Central memory CD8-positive, alpha-beta T cell (primary cell): ENCODE measurements at regions not wholly inside any gene's neighbourhood (a gene's known extent, or its start where the extent isn't known, plus 50 kb on each side); places are given as distances from the start of the nearest gene placed in this dataset.

Source experiments
- ATAC-seq: fragments of 150-1000 bp; cut with Tn5 transposase; replicated peaks from 2 replicates; pipeline ENCODE4 v1.10.0; 2022; ENCODE audit warnings: mild to moderate bottlenecking, moderate FRiP score, moderate number of reproducible peaks; ENCODE audit not compliant: poor library complexity, severe bottlenecking; ENCODE audit errors: extremely low read depth
- DNase-seq, 2 donors: peaks; one replicate each; pipeline ENCODE4 v3.0.0; 2021; ENCODE audit warnings: low spot score in 2 of 2
- H3K27ac Mint-ChIP-seq: one replicate; pipeline ENCODE4 v1.8.0; 2022; ENCODE audit warnings: low read depth, mild to moderate bottlenecking, moderate library complexity, mixed read lengths
- H3K27me3 Mint-ChIP-seq: one replicate; pipeline ENCODE4 v1.8.0; 2022; ENCODE audit warnings: mixed read lengths
- H3K36me3 Mint-ChIP-seq: one replicate; pipeline ENCODE4 v1.8.0; 2022; ENCODE audit warnings: mild to moderate bottlenecking, moderate library complexity, mixed read lengths; ENCODE audit not compliant: insufficient read depth
- H3K4me1 Mint-ChIP-seq: one replicate; pipeline ENCODE4 v1.8.0; 2022; ENCODE audit warnings: mixed read lengths
- H3K4me3 Mint-ChIP-seq: one replicate; pipeline ENCODE4 v1.8.0; 2022; ENCODE audit warnings: mild to moderate bottlenecking, moderate library complexity, mixed read lengths
- H3K9me3 Mint-ChIP-seq: one replicate; pipeline ENCODE4 v1.8.0; 2022; ENCODE audit warnings: mixed read lengths

GRCh38 chr4:36900446-36900987 lies 344.0 kb upstream of the NWD2 start:
- Mint-ChIP-seq H3K4me1 (no peaks in the 10 kb centered on the region), H3K4me3 (no peak overlapping the region), H3K27me3 (no peaks in the 10 kb centered on the region), H3K9me3 (peaks cover 5% of the 10 kb centered on the region), H3K27ac (no peak overlapping the region), H3K36me3 (no peaks in the 10 kb centered on the region)
- DNase-seq (no peak), ATAC-seq (no peak)

DNA sequence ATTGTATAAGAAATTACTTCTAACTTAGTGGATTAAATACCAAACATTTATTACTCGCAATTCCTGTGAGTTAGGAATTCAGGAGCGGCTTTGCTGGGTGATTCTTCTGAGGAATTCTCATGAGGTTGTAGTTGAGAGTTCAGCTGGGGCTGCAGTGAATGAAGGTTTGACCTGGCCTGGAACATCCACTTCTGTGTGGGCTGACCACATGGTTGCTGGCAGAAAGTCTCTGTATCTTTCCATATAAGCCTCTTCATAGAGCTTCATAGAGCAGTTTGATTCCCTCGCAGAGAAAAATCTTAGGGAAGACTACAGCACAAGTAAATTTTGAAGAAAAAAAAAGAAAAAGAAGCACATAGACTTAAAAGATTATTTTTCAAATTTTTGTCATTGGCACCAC lies 339.7 kb upstream of the NWD2 start:
- ATAC-seq, result no peak
- no peaks in the 10 kb centered on the region for H3K36me3 Mint-ChIP-seq
- H3K9me3 Mint-ChIP-seq, result peaks cover 13% of the 10 kb centered on the region
- no peaks in the 10 kb centered on the region for H3K27me3 Mint-ChIP-seq
- DNase-seq, result no peak
- no peak overlapping the region for H3K4me3 Mint-ChIP-seq
- H3K4me1 Mint-ChIP-seq, result no peaks in the 10 kb centered on the region
- H3K27ac Mint-ChIP-seq, result no peak overlapping the region

DNA sequence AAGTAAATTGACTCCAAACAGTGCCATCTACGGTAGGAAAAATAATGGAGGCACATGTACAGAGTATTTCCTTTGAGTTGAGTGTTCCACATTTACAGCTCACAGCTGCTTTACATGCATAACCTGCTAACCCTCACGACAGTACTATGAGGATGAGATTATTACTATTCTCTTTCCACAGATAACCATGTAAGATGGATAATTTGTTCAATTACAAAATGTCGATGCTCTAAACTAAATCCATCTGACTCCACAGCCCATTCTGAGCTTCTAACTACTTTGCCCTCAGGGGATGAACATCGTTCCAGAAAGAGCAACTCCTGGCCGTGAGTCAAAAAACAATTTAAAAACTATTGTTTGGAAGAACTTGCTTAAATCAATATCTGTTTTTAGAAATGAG lies 330.4 kb upstream of the NWD2 start:
- Mint-ChIP-seq H3K4me1 (no peaks in the 10 kb centered on the region), H3K27ac (no peak overlapping the region), H3K4me3 (no peak overlapping the region), H3K27me3 (no peaks in the 10 kb centered on the region), H3K9me3 (no peaks in the 10 kb centered on the region), H3K36me3 (no peaks in the 10 kb centered on the region)
- ATAC-seq, result no peak
- no peak for DNase-seq

- DNase-seq, result no peak
- Mint-ChIP-seq H3K9me3 (no peaks in the 10 kb centered on the region), H3K4me1 (no peaks in the 10 kb centered on the region), H3K4me3 (no peak overlapping the region), H3K36me3 (no peaks in the 10 kb centered on the region), H3K27me3 (no peaks in the 10 kb centered on the region), H3K27ac (no peak overlapping the region)
- no peak for ATAC-seq
Measured at GRCh38 chr4:36915717-36916116, 328.8 kb upstream of the NWD2 start.

- Mint-ChIP-seq H3K4me1 (no peaks in the 10 kb centered on the region), H3K27ac (no peak overlapping the region), H3K9me3 (no peaks in the 10 kb centered on the region), H3K4me3 (no peak overlapping the region), H3K27me3 (no peaks in the 10 kb centered on the region), H3K36me3 (no peaks in the 10 kb centered on the region)
- ATAC-seq (no peak), DNase-seq (no peak)
Measured at GRCh38 chr4:36917413-36917812, 327.1 kb upstream of the NWD2 start.

GRCh38 chr4:36919721-36920120 lies 324.8 kb upstream of the NWD2 start:
- Mint-ChIP-seq H3K4me3 (no peak overlapping the region), H3K4me1 (no peaks in the 10 kb centered on the region), H3K27ac (no peak overlapping the region), H3K27me3 (no peaks in the 10 kb centered on the region), H3K36me3 (no peaks in the 10 kb centered on the region), H3K9me3 (no peaks in the 10 kb centered on the region)
- ATAC-seq (no peak), DNase-seq (no peak)

- no peak overlapping the region for H3K4me3 Mint-ChIP-seq
Measured at GRCh38 chr4:36921476-36922216, 322.9 kb upstream of the NWD2 start.

GRCh38 chr4:36930562-36931111 lies 313.9 kb upstream of the NWD2 start:
- Mint-ChIP-seq H3K4me3 (no peak overlapping the region), H3K4me1 (no peaks in the 10 kb centered on the region), H3K36me3 (peaks cover 3% of the 10 kb centered on the region), H3K9me3 (peaks cover 10% of the 10 kb centered on the region), H3K27ac (no peak overlapping the region), H3K27me3 (no peaks in the 10 kb centered on the region)
- no peak for DNase-seq
- no peak for ATAC-seq

More at GRCh38 chr4:36921476-36922216, 322.9 kb upstream of the NWD2 start:
- Mint-ChIP-seq H3K27me3 (no peaks in the 10 kb centered on the region), H3K36me3 (peaks cover 2% of the 10 kb centered on the region), H3K9me3 (no peaks in the 10 kb centered on the region), H3K4me1 (no peaks in the 10 kb centered on the region), H3K27ac (no peak overlapping the region)
- no peak for DNase-seq
- no peak for ATAC-seq

DNA sequence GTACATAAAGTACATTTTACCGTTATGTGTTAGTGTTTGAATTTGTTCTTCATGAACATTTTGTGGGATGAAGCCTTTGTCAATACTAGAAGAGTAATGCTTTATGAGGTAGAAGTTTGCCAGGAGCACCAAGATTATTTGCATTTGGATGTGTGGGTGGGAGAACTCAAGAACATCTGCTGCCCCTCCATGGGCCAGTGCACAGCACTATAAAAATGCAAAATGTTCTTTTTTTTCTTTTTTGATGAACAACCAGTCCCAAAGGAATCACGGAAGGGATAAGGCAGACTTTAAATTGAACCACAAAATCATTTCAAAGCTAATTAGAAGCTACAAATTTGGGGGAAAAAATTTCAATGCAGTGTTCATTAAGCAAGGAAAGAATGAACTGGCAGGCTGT lies 300.3 kb upstream of the NWD2 start:
- H3K4me3 Mint-ChIP-seq, result no peak overlapping the region

GRCh38 chr4:36961420-36961819 lies 283.1 kb upstream of the NWD2 start:
- H3K36me3 Mint-ChIP-seq, result no peaks in the 10 kb centered on the region
- no peaks in the 10 kb centered on the region for H3K27me3 Mint-ChIP-seq
- ATAC-seq (no peak), DNase-seq (no peak)
- no peaks in the 10 kb centered on the region for H3K9me3 Mint-ChIP-seq
- no peak overlapping the region for H3K4me3 Mint-ChIP-seq
- H3K27ac Mint-ChIP-seq, result no peak overlapping the region
- no peaks in the 10 kb centered on the region for H3K4me1 Mint-ChIP-seq

More for the DNA sequence above, 300.3 kb upstream of the NWD2 start:
- Mint-ChIP-seq H3K36me3 (no peaks in the 10 kb centered on the region), H3K27me3 (no peaks in the 10 kb centered on the region), H3K9me3 (peaks cover 7% of the 10 kb centered on the region), H3K27ac (no peak overlapping the region), H3K4me1 (no peaks in the 10 kb centered on the region)
- ATAC-seq (no peak), DNase-seq (no peak)

- Mint-ChIP-seq H3K9me3 (peaks cover 6% of the 10 kb centered on the region), H3K27me3 (no peaks in the 10 kb centered on the region), H3K4me3 (no peak overlapping the region), H3K4me1 (no peaks in the 10 kb centered on the region), H3K27ac (no peak overlapping the region), H3K36me3 (no peaks in the 10 kb centered on the region)
- DNase-seq, result no peak
- ATAC-seq, result no peak
Measured at GRCh38 chr4:36966756-36967460, 277.6 kb upstream of the NWD2 start.

DNA sequence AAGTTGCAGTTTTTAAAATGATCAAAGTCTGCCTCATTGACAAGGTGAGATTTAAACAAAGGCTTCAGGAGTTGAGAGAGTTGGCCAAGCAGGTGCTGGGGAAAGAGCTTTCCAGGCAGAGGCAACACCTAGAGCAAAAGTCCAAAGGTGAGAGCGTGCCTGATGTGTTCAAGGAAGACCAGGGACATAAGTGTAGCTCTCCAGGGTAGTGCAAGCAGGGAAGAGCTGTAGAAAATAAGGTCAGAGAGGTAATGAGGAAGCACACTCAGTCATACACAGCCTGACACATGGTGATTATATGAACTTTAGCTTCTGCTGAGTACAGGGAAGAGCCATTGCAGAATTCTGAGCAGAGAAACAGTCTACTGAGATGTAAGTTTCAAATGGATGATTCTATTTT lies 265.0 kb upstream of the NWD2 start:
- no peak for ATAC-seq
- H3K27me3 Mint-ChIP-seq, result no peaks in the 10 kb centered on the region

More for the DNA sequence above, 265.0 kb upstream of the NWD2 start:
- H3K4me3 Mint-ChIP-seq, result no peak overlapping the region
- H3K4me1 Mint-ChIP-seq, result no peaks in the 10 kb centered on the region
- no peaks in the 10 kb centered on the region for H3K36me3 Mint-ChIP-seq
- no peak for DNase-seq
- no peak overlapping the region for H3K27ac Mint-ChIP-seq
- H3K9me3 Mint-ChIP-seq, result peaks cover 12% of the 10 kb centered on the region
